NCI-H2171 treated with DMSO at 0.1 percent for 48 hours (cell line): ENCODE measurements at regions not wholly inside any gene's neighbourhood (a gene's known extent, or its start where the extent isn't known, plus 50 kb on each side); places are given as distances from the start of the nearest gene placed in this dataset.

Experiments used
- DNase-seq: peaks from one replicate; lab custom pipeline; 2025; lab: John Stamatoyannopoulos, UW

DNA sequence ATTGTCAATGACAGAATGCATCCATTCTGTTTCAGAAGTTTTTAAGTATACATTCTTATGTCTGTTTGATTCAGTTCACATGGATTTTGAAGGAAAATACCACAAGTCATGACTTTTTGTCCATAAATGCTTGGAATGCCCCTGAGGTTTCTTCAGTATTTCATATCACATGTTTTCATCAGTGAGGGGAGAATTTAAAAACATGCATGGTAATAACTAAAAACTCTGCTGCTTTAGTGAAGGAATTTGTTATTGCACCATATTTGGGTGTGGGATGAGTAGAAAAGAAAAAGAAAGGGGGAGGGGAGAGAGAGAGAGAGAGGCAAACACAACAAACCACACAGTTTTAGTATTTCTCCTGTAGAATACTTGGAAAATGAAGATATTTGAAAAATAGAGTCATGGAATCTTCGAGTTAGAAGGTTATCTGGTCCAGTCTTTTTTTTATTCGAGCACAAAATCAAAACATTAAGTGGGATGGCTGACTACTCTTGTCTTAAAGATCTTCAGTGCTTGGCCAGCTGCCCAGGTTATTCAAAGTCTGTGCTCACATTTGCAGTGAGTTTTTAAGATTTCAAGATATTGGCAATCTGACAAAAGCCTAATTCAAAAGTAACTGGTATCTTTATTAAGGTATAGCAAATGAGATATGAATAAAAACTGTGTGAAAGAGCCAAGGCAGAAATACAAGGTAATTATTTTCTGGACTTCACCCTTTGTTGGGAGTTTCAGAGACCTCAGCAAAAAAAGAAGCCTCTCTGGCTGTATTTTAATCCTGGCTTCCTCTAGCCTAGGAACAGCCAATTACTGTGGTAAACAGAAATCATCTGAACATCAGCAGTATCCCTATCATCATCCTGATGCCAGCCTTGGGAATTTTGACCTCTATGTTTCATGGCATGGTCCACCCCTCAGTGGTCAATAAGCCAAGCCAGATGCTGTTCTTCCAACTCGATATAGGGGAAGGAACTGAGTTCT lies 687.9 kb upstream of the CITED2 start:
- peak; percentile 52 for DNase-seq

DNA sequence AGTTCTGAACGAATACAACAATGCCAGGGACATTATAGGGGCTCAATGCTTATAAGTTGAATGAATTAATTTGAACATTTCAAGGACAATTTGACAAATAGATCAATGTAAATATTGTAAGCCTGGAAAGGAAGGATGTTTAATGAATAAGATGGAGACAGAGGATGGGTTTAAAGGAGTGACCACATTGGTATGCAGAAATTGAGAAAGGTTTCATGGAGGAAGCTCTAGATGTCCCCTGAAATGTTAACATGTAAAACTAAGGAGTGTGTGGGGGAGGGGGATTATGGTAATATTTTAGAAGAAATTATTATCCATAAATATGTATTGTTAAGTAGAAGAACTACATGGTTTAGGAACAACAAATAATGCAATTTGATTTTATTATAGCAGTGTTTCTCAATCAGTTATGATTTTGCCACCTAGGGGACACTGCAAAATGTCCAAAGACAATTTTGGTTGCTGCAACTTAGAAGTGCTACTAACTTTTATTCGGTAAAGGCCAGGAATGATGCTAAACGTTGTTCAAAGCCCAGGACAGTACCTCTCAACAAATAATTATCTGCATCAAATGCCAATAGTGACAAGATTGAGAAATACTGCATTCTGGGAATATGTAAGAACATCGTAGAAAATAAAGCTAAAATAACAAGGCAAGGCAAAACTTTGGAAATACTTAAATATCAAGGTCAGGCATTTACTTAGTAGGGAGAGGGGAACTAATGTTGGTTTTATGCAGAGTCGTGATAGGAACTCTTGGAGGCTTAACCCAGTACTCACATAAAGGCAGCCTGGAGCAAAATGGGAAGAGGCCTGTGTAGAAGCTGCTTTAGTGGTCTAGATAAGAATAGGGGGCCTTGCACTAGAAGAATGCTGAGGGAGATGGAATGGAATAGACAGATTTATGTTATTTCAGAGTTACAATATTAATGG lies 686.9 kb upstream of the CITED2 start:
- DNase-seq: no peak

GRCh38 chr6:140059947-140060346 lies 685.5 kb upstream of the CITED2 start:
- no peak for DNase-seq

DNA sequence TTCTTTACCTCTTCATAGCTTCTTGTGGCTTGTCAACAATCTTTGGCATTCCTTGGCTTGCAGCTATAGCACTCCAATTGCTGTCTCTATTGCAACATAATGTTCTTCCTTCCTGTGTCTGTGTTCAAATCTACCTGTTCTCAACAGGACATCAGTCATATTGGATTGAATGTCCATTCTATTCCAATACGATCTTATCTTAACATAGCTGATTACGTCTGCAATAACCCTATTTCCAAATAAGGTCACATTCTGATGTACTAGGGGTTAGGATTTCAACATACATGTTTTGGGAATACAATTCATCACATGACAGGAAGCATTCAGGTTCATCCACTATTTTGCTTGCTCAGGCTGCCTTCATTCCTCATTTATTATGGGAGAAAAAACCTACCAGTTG lies 684.4 kb upstream of the CITED2 start:
- no peak for DNase-seq

DNA sequence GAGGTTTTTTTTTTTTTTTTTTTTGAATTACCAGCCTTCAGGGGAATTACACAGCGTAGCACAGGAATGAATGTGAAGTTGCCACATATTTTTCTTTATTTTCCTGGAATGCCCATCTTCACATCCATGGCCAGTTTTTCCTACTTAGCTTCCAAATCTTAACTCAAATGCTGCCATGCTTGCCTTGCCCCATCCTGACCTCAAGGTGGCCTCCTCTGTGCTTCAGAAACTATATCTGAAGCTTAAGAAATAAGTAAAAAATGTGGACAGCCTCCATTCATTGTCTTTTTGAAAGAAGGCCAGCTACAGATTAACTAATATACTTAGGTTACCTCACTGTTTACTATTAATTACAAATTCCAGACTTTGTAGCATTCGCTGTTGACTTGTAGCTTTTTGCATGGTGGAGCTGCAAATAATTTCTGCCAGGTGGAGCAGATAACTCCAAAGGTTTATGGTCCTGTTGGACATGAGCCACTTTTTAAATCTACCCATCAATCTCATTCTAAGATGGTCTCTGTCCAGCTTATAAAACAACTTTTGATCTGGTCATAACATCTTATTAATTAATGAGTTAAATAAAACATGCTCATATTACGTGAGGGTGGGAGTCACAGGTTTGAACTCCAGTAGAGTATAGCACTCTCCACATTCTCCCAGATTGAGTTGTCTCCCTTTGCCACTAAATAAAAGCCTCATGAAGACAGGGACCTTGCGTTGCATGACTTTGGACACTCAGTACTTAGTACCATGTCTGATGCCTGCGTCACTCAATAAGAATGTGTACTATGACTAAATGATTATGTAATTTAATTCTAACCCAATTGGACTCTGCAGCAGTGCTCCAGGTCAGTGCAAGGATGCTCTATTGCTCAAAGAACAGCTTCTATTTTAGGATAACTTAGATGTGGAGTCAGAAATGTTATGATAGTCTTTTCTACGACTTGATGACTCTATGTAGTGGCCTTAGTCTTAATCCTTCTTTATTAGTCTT lies 678.6 kb upstream of the CITED2 start:
- DNase-seq: no peak

DNA sequence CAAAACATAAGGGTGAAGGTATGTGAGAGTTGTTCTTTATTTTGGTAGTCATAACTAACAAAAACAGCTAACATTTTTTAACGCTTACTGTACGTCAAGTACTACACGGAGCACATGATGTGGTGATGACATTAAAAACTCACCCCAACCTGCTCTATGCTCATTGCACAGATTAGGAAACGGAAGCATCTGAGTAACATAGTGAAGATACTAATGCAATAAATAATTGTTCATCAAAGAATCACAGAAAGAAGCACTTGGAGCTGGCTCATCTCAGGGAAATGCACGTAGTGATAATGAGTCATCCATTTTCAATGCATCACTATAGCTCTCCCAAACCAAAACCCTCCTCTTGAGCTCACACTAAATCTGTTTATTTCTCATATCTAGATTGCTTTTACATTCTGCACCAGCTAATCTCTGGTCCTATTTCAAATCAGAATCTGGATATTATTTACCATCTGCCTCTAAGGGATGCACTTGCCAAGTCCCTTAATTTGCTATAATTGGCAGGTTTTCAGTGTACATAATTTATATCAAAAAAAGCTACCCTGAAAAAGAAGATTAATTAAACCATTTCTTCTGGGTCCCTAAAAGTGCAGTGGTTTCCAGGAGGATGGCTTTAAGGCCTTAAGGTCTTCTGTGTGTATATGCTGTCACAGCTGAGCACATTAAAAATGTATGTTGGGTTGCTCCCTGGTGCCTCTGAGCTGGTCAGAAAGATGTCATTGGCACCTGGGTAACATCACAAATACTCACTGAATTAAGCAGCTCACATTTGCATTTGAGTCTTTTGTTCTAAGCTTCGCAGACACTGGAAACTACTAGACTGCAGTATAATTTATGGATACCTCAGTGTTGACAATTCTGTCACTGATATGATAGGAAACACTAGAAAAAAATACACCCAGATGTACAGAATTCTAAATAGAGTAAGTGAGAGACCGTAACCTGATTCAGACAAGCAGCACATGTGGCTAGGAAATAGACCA lies 677.4 kb upstream of the CITED2 start:
- DNase-seq: peak; percentile 55

- DNase-seq: no peak
These were observed 675.9 kb upstream of the CITED2 start for GRCh38 chr6:140050101-140050995.

DNA sequence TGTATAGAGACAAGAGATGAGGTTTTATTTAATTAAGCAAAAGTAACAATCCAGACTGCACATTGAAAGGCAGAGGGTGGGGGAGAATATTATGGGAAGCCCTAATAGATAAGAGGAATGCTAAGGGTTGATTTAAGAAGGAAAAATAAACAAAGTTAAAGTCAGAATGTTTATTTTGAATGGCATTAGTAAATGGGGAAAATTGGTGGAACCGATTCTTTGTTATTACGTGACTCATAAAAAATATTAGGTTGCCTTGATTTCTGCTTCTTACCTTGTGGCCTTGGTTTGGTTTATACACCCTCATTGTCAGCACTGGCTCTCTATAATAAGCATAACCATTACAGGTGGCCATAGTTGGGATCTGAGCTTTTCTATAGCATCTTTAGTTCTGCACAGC lies 674.8 kb upstream of the CITED2 start:
- no peak for DNase-seq

GRCh38 chr6:140048202-140048790 lies 673.8 kb upstream of the CITED2 start:
- no peak for DNase-seq

DNA sequence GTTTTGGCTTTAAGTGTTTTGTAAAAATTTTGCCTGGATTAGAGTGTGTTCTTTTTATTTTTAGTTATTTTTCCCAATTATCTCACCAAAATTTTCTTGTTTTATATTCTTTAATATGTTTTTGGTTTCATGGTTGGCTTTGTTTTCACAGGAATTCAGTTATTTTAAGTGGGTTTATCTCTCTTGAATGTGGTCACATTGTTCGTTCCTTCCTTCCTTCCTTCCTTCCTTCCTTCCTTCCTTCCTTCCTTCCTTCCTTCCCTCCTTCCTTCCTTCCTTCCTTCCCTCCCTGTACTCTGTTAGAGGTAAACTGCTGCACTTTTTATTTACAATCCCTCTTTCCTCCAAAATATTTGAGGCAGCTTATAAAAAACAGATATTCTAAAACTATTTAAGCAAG lies 672.9 kb upstream of the CITED2 start:
- DNase-seq: no peak

DNA sequence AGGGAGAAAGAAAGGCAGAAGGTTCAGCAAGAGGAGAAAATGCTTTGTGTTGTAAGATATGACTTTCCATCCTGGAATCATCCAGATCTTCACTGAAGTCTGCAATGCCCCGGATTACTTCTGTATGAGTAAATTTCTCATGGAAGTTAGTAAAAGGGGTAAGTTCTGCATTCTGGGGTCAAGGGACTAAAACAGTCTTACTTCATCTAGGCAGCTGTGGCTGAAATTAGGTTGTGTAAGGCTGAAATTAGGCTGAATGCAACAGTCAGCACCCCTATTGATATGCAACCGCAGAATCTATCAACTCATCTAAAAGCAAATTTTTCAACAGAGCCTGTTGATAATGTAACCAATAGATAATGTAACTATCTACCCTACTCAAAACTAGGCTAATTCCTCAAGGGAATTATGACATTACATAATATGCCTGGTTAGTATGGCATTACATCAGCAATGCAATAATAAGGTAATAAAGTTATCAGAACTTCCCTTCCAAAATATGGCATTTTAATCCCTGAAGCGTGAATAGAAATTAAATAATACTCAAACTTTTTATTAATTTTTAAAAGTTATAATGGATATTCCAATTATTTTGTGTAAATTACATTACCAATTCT lies 671.7 kb upstream of the CITED2 start:
- DNase-seq: no peak

- DNase-seq: no peak
These were observed 670.7 kb upstream of the CITED2 start for GRCh38 chr6:140045116-140045515.

GRCh38 chr6:140044626-140045025 lies 670.2 kb upstream of the CITED2 start:
- no peak for DNase-seq

DNA sequence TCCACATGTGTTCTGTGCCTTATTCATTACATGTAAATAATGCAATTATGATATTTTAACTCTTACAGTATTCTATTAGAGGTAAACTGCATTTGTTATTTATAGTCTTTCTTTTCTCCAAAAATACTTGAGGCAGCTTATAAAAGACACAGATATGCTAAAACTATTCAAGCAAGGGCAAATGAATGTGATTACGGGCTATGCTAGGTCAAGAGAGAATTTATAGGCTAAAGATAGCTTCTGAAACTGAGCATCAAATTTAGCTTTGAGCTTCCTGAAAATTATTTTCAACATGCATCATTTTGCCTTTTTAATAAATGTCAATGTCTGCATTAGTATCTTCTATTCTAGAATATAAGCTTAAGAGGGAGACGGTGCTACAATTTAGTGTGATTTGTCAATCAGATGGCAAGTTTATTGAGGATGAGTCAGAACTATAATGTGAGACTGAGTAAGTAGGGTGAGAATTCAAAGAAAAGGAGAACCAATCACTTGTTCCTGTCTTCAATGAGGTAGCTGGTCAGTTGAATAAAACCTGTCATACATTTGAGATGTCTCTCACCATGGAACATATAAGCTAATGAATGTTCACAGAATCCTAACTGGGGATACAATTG lies 669.4 kb upstream of the CITED2 start:
- no peak for DNase-seq

DNA sequence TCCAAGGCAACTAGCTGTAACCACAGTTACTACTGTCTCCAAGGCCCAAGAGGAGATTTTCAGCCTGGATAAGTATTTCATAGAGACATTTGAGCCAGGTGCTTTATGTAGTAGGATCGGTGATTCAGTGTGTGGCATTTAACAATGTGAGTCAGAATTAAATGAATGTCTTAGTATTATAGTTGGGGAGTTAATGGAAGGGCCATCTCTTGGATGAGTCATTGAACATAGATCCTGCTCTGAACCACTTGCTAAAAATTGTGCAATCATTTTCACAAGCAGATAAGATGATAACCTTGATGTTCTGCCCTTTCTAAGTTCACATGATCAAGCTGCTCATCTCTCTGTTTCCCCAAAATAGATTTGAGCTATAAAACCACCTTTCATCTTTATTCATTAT lies 668.9 kb upstream of the CITED2 start:
- no peak for DNase-seq

GRCh38 chr6:140041571-140042332 lies 667.3 kb upstream of the CITED2 start:
- DNase-seq: no peak

DNA sequence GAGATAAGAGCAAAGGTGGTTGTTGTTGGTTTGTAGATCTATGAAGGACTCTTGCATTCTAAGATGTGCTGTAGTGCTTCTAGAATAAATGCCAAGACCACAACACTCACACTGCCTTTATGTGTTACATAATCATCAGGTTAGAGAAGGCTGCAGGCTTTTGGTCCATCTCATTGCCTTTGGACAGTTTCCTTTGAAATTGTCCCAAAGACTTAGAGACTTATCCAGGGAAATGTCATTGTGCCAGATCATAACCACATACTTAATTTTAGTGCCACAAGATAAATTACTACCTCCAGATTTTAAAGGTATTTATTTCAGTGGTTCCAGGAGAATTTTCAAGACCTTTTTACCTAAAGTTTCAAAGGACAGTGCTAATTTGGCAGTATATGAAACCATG lies 666.6 kb upstream of the CITED2 start:
- DNase-seq: no peak
